Spleen (tissue), 11 donors: ENCODE measurements at regions not wholly inside any gene's neighbourhood (a gene's known extent, or its start where the extent isn't known, plus 50 kb on each side); places are given as distances from the start of the nearest gene placed in this dataset.

Experiments used
- DNase-seq: peaks from one replicate; pipeline ENCODE4 v3.0.0-alpha.2; 2020
- H3K27ac ChIP-seq, 8 donors: fragments of 200-600 bp; sonication (generic) in 7 of 8; 1 replicate in 4 of 8; 2 replicates in 4 of 8; pipeline versions ENCODE4 v1.5.0 to v1.8.0; 2016 to 2021; ENCODE audit warnings: inconsistent platforms in 4 of 8, mild to moderate bottlenecking in 4 of 8, moderate library complexity in 1 of 8
- H3K27me3 ChIP-seq, 7 donors: fragments of 200-600 bp; sonication (generic) in 6 of 7; replicated peaks in 1 of 7; 1 replicate in 4 of 7; 2 replicates in 3 of 7; pipeline versions ENCODE4 v1.5.0 to v1.8.0; 2016 to 2021; ENCODE audit warnings: inconsistent platforms in 3 of 7, mild to moderate bottlenecking in 1 of 7
- H3K36me3 ChIP-seq, 6 donors: fragments of 200-600 bp; sonication (generic) in 5 of 6; 1 replicate in 4 of 6; 2 replicates in 2 of 6; pipeline versions ENCODE4 v1.5.0 to v1.8.0; 2016 to 2021; ENCODE audit warnings: inconsistent platforms in 2 of 6
- H3K4me1 ChIP-seq, 6 donors: fragments of 200-600 bp; sonication (generic) in 5 of 6; 1 replicate in 3 of 6; 2 replicates in 3 of 6; pipeline versions ENCODE4 v1.5.0 to v1.8.0; 2016 to 2021; ENCODE audit warnings: inconsistent platforms in 3 of 6
- H3K4me3 ChIP-seq, 8 donors: fragments of 200-600 bp; sonication (generic) in 7 of 8; 1 replicate in 4 of 8; 2 replicates in 4 of 8; pipeline versions ENCODE4 v1.5.0 to v1.8.0; 2016 to 2021; ENCODE audit warnings: inconsistent platforms in 4 of 8, mild to moderate bottlenecking in 4 of 8, moderate library complexity in 2 of 8
- H3K9me3 ChIP-seq, 8 donors: fragments of 200-600 bp; sonication (generic) in 7 of 8; 1 replicate in 4 of 8; 2 replicates in 4 of 8; pipeline versions ENCODE4 v1.5.0 to v1.8.0; 2016 to 2021; ENCODE audit warnings: inconsistent platforms in 4 of 8
- CTCF ChIP-seq, 11 experiments: fragments of 200-600 bp in 7 of 11; fragments of 450-650 bp in 4 of 11; sonication (generic) in 4 of 11; IDR thresholded peaks in 8 of 11; conservative IDR thresholded peaks in 3 of 11; 1 replicate in 7 of 11; 2 replicates in 4 of 11; pipeline versions ENCODE4 v1.4.0 to v1.8.0; 2016 to 2021; ENCODE audit warnings: antibody characterized with exemption in 11 of 11, inconsistent platforms in 4 of 11, mild to moderate bottlenecking in 1 of 11
- POLR2A ChIP-seq, 3 donors: fragments of 450-650 bp; IDR thresholded peaks; one replicate each; pipeline ENCODE4 v1.5.1; 2017; ENCODE audit warnings: antibody characterized with exemption in 3 of 3, mild to moderate bottlenecking in 1 of 3
- POLR2AphosphoS5 ChIP-seq, 3 donors: sonication (generic); formaldehyde crosslinking; IDR thresholded peaks; one replicate each; pipeline ENCODE4 v1.5.1; 2017; ENCODE audit warnings: antibody characterized with exemption in 3 of 3
- WGBS, 5 donors: extraction: QIAGEN DNeasy Blood & Tissue Kit in 3 of 5; methylation state at CpG; one replicate each; pipeline versions ENCODE4 v1.1.5 to v1.1.7; 2013 to 2018; 5-methylcytosine and 5-hydroxymethylcytosine counted together
- intact Hi-C: fragments of 100-400 bp; cut with DNase I; formaldehyde crosslinking; loops from one replicate; pipeline ENCODE4 v1.15.0; 2023; ENCODE audit warnings: low total_unique reads
- donor health status: healthy with polysubstance abuse.
- donor health status: DM: no; HTN: no; CAD: no; lungs with moderate emphysema.
- donor health status: DM: no; HTN: no; CAD: no.
- donor health status: Bipolar disorder and iron deficiency.
- donor health status: healthy.
- donor health status: DM: no; HTN: no; CAD: no.
- donor health status: DM: yes; HTN: yes; CAD: no.

- intact Hi-C loops: no loop called here
- no peaks in the 10 kb centered on the region for H3K9me3 ChIP-seq
- H3K4me1 ChIP-seq: no peaks in the 10 kb centered on the region
- H3K4me3 ChIP-seq: no peak overlapping the region
- WGBS, 5 donors: 85 to 89% (median 88%) methylated on average over 20 to 25 of the region's 25 CpGs
- no peak overlapping the region for H3K27ac ChIP-seq
- no peaks in the 10 kb centered on the region for H3K36me3 ChIP-seq
- H3K27me3 ChIP-seq: peaks cover 0 to 35% (median 0%) of the 10 kb centered on the region in 7 donors
- no peak for DNase-seq
- no peak for TF ChIP-seq POLR2AphosphoS5 (IDR thresholded peaks at IDR 0.05)
- TF ChIP-seq CTCF (IDR thresholded peaks at IDR 0.05 in 8 of 11, conservative IDR thresholded peaks at IDR 0.05 in 3 of 11): no peak
- TF ChIP-seq POLR2A (IDR thresholded peaks at IDR 0.05): no peak
Observed at GRCh38 chr6:168196881-168197635, 118.0 kb upstream of the FRMD1 start.

GRCh38 chr6:168196385-168196860, 117.4 kb upstream of the FRMD1 start:
- H3K4me1 ChIP-seq: no peaks in the 10 kb centered on the region
- no peaks in the 10 kb centered on the region for H3K9me3 ChIP-seq
- TF ChIP-seq POLR2A (IDR thresholded peaks at IDR 0.05) (no peak), CTCF (IDR thresholded peaks at IDR 0.05 in 8 of 11, conservative IDR thresholded peaks at IDR 0.05 in 3 of 11) (no peak), POLR2AphosphoS5 (IDR thresholded peaks at IDR 0.05) (no peak)
- WGBS, 5 donors: 64 to 72% (median 68%) methylated on average over 14 of the region's 14 CpGs
- peaks cover 0 to 41% (median 0%) of the 10 kb centered on the region in 7 donors for H3K27me3 ChIP-seq
- H3K4me3 ChIP-seq: no peak overlapping the region
- no peak for DNase-seq
- H3K36me3 ChIP-seq: no peaks in the 10 kb centered on the region
- intact Hi-C loops: no loop called here
- H3K27ac ChIP-seq: no peak overlapping the region

- TF ChIP-seq POLR2A (IDR thresholded peaks at IDR 0.05) (no peak), CTCF (IDR thresholded peaks at IDR 0.05 in 8 of 11, conservative IDR thresholded peaks at IDR 0.05 in 3 of 11) (no peak), POLR2AphosphoS5 (IDR thresholded peaks at IDR 0.05) (no peak)
- H3K4me3 ChIP-seq: no peak overlapping the region
- H3K27ac ChIP-seq: no peak overlapping the region
- no peaks in the 10 kb centered on the region for H3K4me1 ChIP-seq
- 77 to 94% (median 88%) methylated on average over 8 to 10 of the region's 10 CpGs for WGBS, 5 donors
- no peaks in the 10 kb centered on the region for H3K9me3 ChIP-seq
- intact Hi-C loops: no loop called here
- no peaks in the 10 kb centered on the region for H3K36me3 ChIP-seq
- H3K27me3 ChIP-seq: peaks cover 0 to 49% (median 0%) of the 10 kb centered on the region in 7 donors
- no peak for DNase-seq
Observed at GRCh38 chr6:168195712-168196111, 116.7 kb upstream of the FRMD1 start.

GRCh38 chr6:168194732-168195567, 115.9 kb upstream of the FRMD1 start:
- H3K9me3 ChIP-seq: no peaks in the 10 kb centered on the region
- TF ChIP-seq POLR2A (IDR thresholded peaks at IDR 0.05): no peak
- TF ChIP-seq CTCF (IDR thresholded peaks at IDR 0.05 in 8 of 11, conservative IDR thresholded peaks at IDR 0.05 in 3 of 11): no peak
- no peak for TF ChIP-seq POLR2AphosphoS5 (IDR thresholded peaks at IDR 0.05)
- H3K27me3 ChIP-seq: peaks cover 0 to 52% (median 0%) of the 10 kb centered on the region in 7 donors
- no peaks in the 10 kb centered on the region for H3K36me3 ChIP-seq
- no peak for DNase-seq
- H3K27ac ChIP-seq: no peak overlapping the region
- H3K4me1 ChIP-seq: no peaks in the 10 kb centered on the region
- intact Hi-C loops: no loop called here
- H3K4me3 ChIP-seq: no peak overlapping the region
- whole genome bisulfite sequencing, 5 donors: 66 to 85% (median 78%) methylated on average over 19 of the region's 19 CpGs
